DMS79 treated with DMSO at 0.1 percent for 48 hours (cell line): ENCODE measurements at regions not wholly inside any gene's neighbourhood (a gene's known extent, or its start where the extent isn't known, plus 50 kb on each side); places are given as distances from the start of the nearest gene placed in this dataset.
"Not testable (repeated sequence)": the region's sequence is repeated elsewhere in the genome, so short reads cannot be mapped to it uniquely, and the experiment has no call there.

ENCODE experiments used
- DNase-seq: peaks from one replicate; lab custom pipeline; 2025; lab: John Stamatoyannopoulos, UW

GRCh38 chr2:183459466-183459865, 335.2 kb downstream of the NUP35 start:
- DNase-seq: no peak

DNA sequence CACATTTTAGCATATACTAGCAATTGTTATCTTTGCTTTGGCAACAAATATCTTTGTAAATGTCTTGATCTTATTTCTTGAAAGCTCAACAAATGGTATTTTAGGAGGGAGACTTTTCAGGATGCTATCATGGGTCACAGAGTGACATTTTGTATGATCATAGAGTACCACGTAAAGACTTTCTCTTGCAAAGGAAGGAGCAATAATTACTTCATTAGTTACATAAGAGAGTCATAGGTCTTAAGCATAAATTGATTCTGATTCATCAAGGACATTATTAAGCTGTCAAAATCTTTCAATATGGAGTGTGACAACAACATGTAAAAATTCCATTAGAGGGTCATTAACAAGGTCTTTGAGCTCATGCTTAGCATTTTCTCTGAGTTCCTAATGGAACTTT, 339.6 kb downstream of the NUP35 start:
- no peak for DNase-seq

- DNase-seq: no peak
Measured at GRCh38 chr2:183465048-183465447, 340.8 kb downstream of the NUP35 start.

DNA sequence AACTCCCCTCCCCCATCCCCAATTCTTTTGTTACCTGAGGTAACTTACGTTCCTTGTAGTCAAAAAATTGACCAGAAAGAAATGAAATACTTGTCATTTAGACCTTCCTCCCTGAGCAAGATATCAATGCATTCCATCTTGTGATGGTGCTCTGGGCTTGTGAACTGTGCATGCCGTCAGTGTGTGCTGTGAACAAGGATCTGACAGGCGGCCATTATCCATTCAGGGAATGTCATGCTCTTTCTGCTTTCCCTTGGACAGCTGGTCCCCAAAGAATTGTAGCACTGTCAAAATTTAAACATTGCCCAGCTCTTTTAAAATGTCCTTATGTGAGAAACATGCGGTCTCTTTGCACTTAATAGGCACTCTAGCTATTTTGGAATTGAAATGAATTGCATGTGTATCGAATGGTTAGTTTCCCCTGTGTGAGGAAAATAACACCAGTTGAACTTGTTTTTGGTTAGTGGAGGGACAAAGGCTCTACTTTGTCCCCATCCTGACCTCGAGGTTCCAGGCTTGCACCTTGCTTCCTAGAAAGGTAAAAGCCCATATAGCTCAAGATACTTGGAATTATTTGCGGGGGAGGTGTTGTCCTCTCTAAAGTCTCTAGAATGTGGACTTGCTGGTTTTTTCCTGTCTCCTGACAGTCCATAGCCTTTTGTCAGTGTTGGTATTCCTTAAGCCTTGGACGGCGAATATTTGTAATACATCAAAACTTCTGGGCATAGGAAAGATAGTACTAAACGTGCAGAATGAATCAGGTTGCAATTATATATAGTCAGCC, 350.9 kb downstream of the NUP35 start:
- no peak for DNase-seq

DNA sequence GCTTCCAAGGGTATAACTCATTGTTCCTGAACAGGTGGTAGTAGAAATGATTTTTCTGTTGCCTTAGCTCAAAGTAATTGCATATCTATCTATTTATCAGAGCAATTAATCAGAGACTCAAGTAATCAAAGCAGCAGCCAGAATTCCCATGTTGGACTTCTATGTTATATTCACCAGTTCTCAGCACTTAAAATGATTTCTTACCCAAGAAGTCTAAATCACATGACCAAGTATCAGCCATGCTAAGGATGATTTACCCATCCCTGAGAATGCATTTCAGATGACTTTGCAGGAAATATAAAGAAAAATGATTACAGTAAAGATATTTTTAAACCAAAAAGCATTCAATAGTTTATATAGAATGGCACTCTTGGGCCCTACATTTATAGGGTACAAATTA, 352.2 kb downstream of the NUP35 start:
- DNase-seq: no peak

- no peak for DNase-seq
Measured at GRCh38 chr2:183477296-183477695, 353.1 kb downstream of the NUP35 start.

- not testable (repeated sequence) for DNase-seq
Measured at GRCh38 chr2:183478941-183479595, 354.8 kb downstream of the NUP35 start.

DNA sequence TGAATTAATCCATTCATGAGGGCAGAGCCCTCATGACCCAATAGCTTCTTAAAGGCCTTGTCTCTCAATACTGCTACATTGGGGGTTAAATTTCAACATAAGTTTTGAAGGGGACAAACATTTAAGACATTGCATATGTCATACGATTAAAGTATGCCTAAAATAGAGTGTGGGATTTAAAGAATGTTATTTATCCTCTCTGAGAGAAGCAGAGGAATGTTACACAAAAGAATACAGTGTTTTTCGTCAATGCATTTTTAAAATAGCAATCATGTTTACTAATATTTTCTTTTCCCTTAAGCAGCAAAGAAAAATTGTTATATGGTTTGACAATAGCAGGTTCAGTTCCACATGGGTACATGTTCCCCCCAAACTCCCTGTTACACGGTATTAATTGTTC, 363.1 kb downstream of the NUP35 start:
- no peak for DNase-seq

GRCh38 chr2:183488421-183488820, 364.2 kb downstream of the NUP35 start:
- DNase-seq: no peak

DNA sequence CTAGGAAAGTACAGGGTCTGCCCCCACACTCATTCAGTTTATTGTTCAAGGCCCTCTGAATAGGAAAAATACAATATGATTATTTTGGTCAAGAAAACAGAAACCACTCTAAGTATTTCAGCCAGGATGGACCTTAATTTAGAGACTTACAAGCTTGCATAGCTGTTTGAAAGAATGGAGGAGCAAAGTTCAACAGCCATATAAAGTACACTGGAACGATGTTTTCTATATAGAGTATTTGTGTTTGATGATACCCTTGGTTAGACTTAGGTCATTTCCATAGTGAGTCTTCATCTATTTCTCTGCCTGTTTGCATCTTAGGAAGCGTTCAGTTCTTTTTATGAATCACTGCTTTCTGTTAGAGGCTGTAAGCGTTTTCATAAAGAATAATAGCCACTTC, 366.2 kb downstream of the NUP35 start:
- no peak for DNase-seq

DNA sequence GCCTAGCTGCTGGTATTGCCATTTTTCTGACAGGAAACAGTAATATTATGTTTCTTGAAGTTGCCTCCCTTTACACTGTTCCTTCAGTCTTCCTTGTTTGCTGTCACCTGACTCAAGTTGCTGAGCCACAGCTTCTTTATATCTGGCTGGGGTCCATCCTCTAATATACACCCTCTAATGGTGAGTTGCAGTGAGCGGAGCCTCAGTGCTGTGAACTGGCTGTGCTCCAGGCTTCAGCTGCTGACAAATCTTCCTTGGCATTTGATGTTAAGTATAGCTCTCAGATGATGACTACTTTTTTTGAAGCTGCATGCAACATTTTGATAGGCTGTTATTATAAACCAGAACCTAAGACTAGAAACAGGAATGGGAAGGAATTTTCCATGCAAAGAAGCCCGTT, 366.7 kb downstream of the NUP35 start:
- DNase-seq: peak; percentile 4

DNA sequence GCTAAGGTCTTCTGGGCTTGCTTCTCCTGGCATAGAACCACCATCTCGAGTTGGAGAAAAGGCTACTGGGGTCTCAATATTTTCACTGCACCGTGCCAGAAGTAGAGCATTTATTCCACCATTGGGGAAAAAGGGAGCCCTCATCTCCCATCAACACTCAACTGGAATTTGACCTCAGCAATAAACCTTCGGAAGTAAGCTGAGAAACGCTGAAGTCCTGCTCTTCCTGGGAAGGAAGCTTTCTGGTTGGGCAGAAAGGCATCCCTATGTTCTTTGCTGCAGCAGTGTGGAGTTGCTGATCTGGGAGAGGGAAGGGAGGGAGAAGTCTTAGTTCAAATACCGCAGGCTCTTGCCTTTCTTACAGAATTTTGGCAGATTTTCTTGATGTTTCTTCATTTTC, 368.8 kb downstream of the NUP35 start:
- DNase-seq: no peak

- no peak for DNase-seq
Measured at GRCh38 chr2:183495079-183495478, 370.8 kb downstream of the NUP35 start.

GRCh38 chr2:183495589-183496267, 371.5 kb downstream of the NUP35 start:
- no peak for DNase-seq

DNA sequence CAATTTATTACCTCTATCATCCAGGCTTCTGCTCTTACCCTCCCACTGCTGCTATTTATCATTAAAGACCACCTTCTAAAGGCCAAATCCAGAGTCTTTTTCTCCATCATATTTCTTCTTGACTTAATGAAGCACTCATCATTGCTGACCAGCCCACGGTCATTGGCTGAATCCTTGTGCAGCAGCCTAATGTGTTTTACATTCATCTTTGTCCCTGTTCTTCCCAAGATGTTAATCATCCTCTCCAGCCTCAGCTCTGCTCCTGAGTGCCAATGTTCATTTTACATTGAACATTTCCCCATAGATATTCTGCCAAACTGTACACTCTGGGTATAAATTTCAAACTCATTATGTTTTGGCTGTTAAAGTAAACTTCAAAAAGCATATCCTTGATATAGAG, 373.6 kb downstream of the NUP35 start:
- DNase-seq: no peak

DNA sequence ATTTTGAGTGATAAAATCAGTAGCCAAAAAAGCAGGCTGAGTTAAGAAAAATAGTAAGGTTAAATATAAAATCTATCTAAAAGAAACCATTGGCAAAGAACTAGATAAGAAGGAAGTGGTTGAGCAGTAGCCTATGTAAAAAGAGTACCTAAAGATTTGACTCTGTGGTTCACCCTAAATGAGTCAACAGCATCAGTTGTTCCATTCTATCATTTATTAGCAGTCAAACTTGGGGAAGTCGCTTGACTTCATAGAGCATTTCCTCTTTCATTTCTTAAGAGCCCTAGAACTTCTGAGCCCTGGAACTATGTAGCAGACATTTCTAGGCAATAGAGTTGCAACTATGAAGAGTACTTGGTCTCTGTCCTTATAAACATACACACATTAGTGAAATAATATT, 381.7 kb downstream of the NUP35 start:
- DNase-seq: no peak

GRCh38 chr2:183511154-183511553, 386.9 kb downstream of the NUP35 start:
- DNase-seq: no peak

DNA sequence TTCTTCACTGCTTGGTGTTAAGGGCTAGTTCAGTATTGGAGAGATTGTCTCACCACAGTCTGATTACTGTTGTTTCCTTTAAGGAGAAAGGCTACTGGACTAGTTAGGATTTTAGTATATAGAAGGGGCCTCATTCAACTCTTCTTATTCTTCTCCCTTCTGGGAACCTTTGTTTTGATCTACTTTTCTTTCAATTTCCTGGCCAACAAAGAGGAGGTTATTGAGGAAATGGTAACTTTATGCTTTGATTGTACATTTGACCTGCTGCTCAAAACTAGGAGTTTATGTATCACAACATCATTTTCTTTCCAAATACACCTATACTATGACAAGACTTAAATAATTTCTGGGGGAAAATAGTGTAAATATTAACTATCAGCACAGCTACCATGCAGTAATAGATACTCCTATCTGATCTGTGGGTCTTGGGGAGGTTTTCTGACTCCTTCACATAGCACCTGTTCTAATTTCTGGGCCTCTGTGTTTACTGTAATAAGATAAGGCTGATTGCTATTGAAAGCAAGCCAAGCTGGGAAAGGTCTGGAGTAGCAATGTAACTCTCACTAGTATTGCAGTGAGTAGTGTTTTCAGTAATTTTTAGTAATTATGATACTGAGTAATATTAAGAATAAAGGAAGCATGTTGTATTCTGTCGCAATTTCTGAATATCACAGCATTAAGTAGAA, 395.3 kb downstream of the NUP35 start:
- no peak for DNase-seq

DNA sequence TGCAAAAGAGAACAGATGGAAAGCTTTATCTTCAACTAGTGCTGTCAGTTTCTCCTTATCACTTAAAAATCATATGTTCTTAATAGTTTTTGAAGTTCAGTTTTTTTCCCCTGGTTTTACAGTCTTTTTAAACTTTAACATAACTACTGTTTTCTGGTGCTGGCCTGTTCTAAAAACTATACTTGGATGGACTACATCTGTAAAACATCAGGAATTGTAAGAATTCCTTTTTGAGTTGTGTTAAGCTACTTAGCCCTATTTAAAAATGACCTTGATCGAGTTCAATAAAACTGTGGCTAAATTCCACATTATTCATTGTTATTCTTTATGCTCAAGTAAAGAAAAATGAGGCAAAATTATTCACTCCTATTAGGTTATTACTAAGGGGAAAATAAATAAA, 397.7 kb downstream of the NUP35 start:
- no peak for DNase-seq

DNA sequence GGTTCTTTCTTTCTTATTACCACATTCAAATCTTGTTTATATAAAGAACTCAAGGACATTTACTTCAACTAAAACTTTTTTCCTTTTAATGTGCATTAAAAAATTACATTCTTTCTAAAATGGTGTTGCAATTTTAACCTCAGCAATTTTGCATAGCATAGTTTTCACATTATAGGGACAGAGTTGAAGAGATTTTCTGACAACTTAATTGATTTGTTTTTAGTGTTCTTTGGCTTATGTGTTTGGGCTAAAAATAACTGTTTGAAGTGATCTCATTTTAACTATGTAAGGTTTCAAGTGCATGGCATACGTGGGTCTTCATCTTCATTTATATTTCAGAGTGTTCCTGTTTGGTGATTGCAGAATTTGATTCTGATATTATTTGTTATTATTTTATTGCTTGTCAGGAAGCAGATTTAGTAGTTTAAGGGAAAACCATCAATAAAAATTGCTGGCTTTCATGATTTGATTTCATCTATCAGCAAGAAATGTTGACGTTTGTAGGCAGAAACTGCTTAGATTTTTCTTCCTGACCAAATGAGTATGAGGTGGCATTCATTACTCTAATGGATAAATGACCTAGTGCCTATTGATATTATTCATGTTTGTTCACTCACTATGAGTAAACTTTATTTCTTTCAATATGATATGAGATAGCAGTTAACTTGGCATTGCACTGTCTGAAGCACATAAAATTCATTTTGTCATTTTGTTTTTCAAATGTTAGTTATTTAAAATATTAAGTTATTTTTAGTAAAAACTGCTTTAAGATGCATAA, 398.4 kb downstream of the NUP35 start:
- DNase-seq: no peak

DNA sequence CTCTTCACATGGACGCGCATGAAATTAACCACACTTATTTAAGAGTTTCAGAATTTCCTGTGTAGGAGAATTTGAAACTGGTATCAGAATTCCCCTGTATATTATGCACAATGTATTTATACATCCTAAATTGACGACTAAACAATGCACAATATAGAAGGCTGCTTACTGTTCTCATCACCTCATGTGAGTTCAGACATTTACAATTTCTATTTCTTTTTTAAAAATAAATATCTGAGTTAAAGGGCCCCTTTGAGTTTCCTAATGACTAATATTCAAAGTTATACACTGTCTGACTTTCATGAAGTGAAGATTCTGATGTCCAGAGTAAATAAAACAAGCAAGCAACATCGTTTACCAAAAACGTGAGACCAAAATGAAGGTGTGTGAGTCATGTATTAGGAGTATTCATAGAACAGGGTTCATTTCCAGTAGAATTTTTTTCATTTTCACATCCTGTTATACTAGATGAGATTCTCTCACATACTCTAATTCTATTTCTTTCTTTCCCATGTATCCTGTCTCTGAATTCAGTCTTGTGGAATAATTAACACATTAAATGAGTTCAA, 406.2 kb downstream of the NUP35 start:
- no peak for DNase-seq

DNA sequence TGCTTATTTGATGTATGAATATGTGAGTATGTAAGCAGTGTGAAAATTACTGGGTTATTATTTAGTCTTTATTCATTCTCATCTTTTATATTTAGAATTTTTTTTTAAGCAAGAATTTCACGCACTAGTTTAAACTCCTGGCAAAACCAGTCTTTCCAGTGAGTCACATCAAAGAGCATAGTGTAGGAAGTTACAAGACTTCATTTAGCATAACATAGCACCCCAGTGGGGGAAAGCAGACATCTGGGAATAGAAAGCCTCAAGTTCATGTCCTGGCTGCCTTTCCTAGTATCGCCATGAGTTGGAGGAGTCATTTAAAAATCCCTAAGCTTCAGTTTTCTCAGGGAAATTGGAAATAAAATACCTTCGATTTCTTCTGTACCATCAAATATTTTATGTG, 408.3 kb downstream of the NUP35 start:
- DNase-seq: no peak
